SK-MEL-5 (cell line): ENCODE measurements at regions not wholly inside any gene's neighbourhood (a gene's known extent, or its start where the extent isn't known, plus 50 kb on each side); places are given as distances from the start of the nearest gene placed in this dataset.
"Not testable (repeated sequence)": the region's sequence is repeated elsewhere in the genome, so short reads cannot be mapped to it uniquely, and the experiment has no call there.

ENCODE experiments used
- DNase-seq: peaks from one replicate; pipeline ENCODE4 v3.0.0-alpha.2; 2016; ENCODE audit warnings: low read depth, low spot score
- in situ Hi-C: cut with HindIII; loops from 2 replicates; pipeline ENCODE4 v1.10.0; 2016; ENCODE audit warnings: low sequenced_read_pairs, high pct_unique_total_duplicates, low pct_unique_long_range_greater_than_20kb

- DNase-seq: no peak
- in situ Hi-C loops: no loop called here
Measured at GRCh38 chr6:81988871-81989270, 236.4 kb upstream of the TENT5A start.

- no peak for DNase-seq
- in situ Hi-C loops: no loop called here
Measured at GRCh38 chr6:81988446-81988845, 236.0 kb upstream of the TENT5A start.

GRCh38 chr6:81987293-81987692 is 234.8 kb upstream of the TENT5A start:
- in situ Hi-C loops: no loop called here

GRCh38 chr6:81985191-81985590 is 232.7 kb upstream of the TENT5A start:
- in situ Hi-C loops: no loop called here
- no peak for DNase-seq

More at GRCh38 chr6:81987293-81987692, 234.8 kb upstream of the TENT5A start:
- no peak for DNase-seq

- in situ Hi-C loops: no loop called here
- no peak for DNase-seq
Measured at GRCh38 chr6:81984599-81984998, 232.1 kb upstream of the TENT5A start.

- DNase-seq: no peak
- in situ Hi-C loops: no loop called here
Measured at GRCh38 chr6:81981812-81982211, 229.3 kb upstream of the TENT5A start.

- in situ Hi-C loops: no loop called here
Measured at GRCh38 chr6:81979767-81980166, 227.3 kb upstream of the TENT5A start.

GRCh38 chr6:81979329-81979728 is 226.8 kb upstream of the TENT5A start:
- no peak for DNase-seq
- in situ Hi-C loops: no loop called here

More at GRCh38 chr6:81979767-81980166, 227.3 kb upstream of the TENT5A start:
- no peak for DNase-seq

GRCh38 chr6:81978230-81978629 is 225.7 kb upstream of the TENT5A start:
- in situ Hi-C loops: no loop called here
- DNase-seq: no peak

- in situ Hi-C loops: no loop called here
- DNase-seq: no peak
Measured at GRCh38 chr6:81977486-81977885, 225.0 kb upstream of the TENT5A start.

- no peak for DNase-seq
- in situ Hi-C loops: no loop called here
Measured at GRCh38 chr6:81969814-81970213, 217.3 kb upstream of the TENT5A start.

- DNase-seq: no peak
- in situ Hi-C loops: no loop called here
Measured at GRCh38 chr6:81969011-81969410, 216.5 kb upstream of the TENT5A start.

- in situ Hi-C loops: no loop called here
- DNase-seq: no peak
Measured at GRCh38 chr6:81966968-81967367, 214.5 kb upstream of the TENT5A start.

GRCh38 chr6:81962198-81962597 is 209.7 kb upstream of the TENT5A start:
- no peak for DNase-seq
- in situ Hi-C loops: no loop called here

- in situ Hi-C loops: no loop called here
- no peak for DNase-seq
Measured at GRCh38 chr6:81950877-81951276, 198.4 kb upstream of the TENT5A start.

GRCh38 chr6:81948861-81949260 is 196.4 kb upstream of the TENT5A start:
- in situ Hi-C loops: no loop called here
- no peak for DNase-seq

GRCh38 chr6:81948196-81948595 is 195.7 kb upstream of the TENT5A start:
- DNase-seq, in situ Hi-C loops: not testable (repeated sequence)

- in situ Hi-C loops: no loop called here
- no peak for DNase-seq
Measured at GRCh38 chr6:81944661-81945060, 192.2 kb upstream of the TENT5A start.

- in situ Hi-C loops, DNase-seq: not testable (repeated sequence)
Measured at GRCh38 chr6:81942842-81943241, 190.4 kb upstream of the TENT5A start.

GRCh38 chr6:81942067-81942370 is 189.5 kb upstream of the TENT5A start:
- no peak for DNase-seq
- in situ Hi-C loops: no loop called here
